Islet precursor cell (in vitro differentiated cells): ENCODE measurements at regions not wholly inside any gene's neighbourhood (a gene's known extent, or its start where the extent isn't known, plus 50 kb on each side); places are given as distances from the start of the nearest gene placed in this dataset.
"Not testable (repeated sequence)": the region's sequence is repeated elsewhere in the genome, so short reads cannot be mapped to it uniquely, and the experiment has no call there.

Experiments used
- DNase-seq: peaks from one replicate; pipeline ENCODE4 v3.0.0-alpha.2; 2018

DNA sequence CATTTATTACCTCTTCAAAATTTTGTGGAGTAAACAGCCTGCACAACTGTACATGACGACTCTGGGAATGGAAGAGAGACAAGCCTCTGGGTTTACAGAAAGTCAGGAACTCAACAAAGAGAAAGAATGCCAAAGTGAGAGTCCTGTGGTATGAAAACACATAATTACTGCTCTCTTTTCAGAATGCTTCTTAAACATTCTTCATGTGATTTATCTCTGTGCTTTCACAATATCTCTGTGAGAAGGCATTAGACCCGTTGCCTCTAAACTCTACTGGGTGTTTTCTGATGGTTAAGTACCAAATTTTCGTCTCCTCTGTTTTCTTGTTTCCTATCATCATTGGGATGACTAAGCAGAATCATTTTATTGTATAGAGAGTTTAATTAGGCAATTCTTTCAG lies 966.6 kb upstream of the SLIT2 start:
- DNase-seq, result no peak

- DNase-seq, result no peak
Observed at GRCh38 chr4:19278665-19279064, 973.0 kb upstream of the SLIT2 start.

GRCh38 chr4:19266566-19266965 lies 985.1 kb upstream of the SLIT2 start:
- DNase-seq, result peak; percentile 69

GRCh38 chr4:19262467-19262866 lies 989.2 kb upstream of the SLIT2 start:
- no peak for DNase-seq

GRCh38 chr4:19260346-19260745 lies 991.4 kb upstream of the SLIT2 start:
- no peak for DNase-seq

GRCh38 chr4:19259920-19260319 lies 991.8 kb upstream of the SLIT2 start:
- no peak for DNase-seq

- DNase-seq, result no peak
Observed at GRCh38 chr4:19256823-19257222, 994.9 kb upstream of the SLIT2 start.

GRCh38 chr4:19254486-19254885 lies 997.2 kb upstream of the SLIT2 start:
- no peak for DNase-seq

DNA sequence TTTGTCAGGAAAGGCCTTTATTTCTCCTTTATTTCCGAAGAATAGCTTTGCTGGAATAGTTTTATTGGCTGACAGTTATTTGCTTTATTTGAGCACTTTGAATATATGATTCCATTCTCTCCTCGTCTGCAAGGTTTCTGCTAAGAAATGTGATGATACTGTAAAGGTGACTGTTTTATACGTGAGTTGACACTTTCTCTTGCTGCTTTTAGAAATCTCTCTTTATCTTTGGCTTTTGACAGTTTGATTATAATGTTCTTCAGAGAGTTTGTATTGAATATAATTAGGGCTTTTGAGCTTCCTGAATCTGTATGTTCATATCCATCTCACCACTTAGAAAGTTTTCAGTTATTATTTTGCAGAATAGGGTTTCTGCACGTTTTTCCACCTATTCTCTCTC lies 1003.7 kb upstream of the SLIT2 start:
- no peak for DNase-seq

DNA sequence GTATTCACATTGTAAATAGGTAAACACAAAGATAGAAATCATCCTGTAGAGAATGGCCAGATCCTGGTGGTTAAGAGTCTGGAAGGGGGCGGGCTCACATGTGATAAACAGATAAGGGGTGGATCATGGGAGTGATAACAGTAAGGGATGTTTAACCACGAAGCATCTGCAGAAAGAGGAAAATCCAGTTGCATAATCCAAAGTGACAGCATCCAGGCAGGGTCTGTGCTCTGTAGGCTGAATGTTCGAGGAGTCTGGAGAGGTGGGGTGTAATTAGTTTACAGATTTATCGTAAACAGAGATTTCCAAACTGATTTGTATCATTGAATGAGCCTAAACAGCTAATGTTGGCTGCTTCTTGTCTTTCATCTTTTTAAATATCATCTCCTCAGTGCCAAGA lies 1009.8 kb upstream of the SLIT2 start:
- DNase-seq, result peak; percentile 70

DNA sequence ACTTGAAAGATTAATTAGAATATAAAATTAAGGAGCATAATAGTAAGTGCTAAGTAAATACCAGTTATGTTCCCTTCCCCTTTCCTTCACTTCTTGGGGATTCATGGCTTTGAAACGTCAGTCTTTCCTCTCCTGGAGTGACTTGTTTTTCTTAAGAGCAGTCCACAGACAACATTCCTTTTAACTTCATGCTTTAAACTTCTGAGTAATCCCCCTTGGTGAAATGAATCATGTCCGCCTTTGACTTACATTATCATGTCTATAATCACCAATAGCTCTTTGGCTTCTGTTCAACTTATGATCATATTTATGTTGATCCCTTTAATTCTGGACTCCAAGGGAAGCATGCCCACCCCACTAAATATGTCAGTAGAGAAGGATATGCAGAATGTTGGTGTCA lies 1012.1 kb upstream of the SLIT2 start:
- no peak for DNase-seq

DNA sequence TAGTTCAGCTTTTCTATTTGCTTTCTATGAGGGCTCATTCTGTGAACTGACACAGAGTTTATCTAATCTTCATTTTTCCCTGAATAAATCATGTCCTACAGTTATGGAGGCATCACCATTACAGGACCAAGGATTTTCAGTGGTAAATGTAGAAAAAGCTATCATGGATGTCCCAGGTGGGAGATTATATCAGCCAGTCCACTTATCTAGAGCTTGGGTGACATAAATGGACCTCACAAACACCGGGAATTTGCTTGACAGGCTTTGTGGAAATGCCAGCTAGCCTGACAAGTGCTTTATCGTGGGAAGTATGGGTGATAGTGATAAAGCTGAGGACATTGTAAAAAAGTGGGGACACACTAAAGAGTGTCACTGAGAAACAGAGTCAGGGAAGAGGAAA lies 1015.2 kb upstream of the SLIT2 start:
- DNase-seq, result no peak

GRCh38 chr4:19230906-19231545 lies 1020.7 kb upstream of the SLIT2 start:
- no peak for DNase-seq

DNA sequence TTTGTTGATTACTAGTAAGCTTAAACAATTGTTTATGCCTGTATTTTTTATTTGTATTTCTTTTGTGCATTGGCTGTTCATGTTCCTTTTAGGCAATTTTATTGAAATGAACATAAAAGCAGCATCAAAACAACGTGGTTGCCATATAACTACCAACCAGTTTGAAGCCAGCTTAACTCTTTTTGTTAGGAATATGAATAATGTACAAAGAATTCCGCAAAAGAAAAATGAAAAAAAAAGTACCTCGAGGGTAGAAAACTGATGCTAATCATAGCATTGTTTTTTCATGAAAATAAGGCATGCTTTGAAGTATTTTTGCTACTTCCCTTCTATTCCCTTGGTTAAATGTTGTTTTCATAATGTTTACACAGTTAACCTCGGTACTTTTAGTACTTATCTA lies 1024.0 kb upstream of the SLIT2 start:
- no peak for DNase-seq

- no peak for DNase-seq
Observed at GRCh38 chr4:19224820-19225219, 1026.9 kb upstream of the SLIT2 start.

GRCh38 chr4:19216476-19216875 lies 1035.2 kb upstream of the SLIT2 start:
- no peak for DNase-seq

DNA sequence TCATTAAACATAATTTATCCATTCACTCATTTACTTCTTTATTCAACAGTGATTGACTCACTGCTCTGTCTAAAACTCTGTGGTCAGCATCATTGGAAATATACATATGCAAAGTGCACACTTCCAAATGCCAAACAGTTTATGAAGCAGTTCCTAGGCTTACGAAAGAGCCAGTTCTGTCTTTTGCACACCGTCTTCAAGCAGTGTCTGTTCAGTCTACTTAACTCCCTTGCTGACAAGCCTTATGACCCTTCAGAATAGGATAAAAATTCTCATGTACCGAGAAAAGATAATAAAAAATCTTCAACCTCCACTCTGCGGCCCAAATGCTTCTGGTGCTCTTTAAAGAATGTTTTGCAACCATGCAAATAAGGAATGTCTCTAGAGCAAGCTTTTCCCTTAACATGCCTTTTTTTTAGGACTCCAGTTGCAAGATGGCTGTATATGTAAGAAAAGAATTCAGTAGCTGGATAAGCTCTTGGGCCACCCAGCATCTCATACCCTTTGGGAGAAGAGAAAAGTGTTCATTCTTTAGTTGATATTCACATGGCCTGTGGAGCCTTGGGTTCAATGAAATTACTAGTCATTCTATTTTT lies 1037.0 kb upstream of the SLIT2 start:
- no peak for DNase-seq

DNA sequence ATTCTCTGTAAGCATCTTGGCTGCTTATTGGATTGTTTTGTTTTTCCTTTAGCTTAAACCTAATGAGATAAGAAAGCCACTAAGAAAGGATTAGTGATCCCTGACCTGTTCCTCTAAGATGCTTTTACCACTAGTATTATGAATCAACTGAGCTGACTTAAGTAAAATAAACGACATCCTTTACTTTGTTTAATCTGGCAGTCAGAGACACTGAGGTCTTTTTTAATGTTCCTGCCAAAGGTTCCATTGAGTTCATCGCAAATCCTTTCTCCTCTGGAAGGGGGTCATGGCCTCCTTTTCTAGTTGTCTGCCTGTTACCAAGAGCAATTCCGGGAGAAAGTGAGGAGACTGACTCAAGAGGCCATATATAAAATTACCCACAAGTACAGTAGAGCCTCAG lies 1038.3 kb upstream of the SLIT2 start:
- no peak for DNase-seq

- no peak for DNase-seq
Observed at GRCh38 chr4:19205853-19206252, 1045.9 kb upstream of the SLIT2 start.

DNA sequence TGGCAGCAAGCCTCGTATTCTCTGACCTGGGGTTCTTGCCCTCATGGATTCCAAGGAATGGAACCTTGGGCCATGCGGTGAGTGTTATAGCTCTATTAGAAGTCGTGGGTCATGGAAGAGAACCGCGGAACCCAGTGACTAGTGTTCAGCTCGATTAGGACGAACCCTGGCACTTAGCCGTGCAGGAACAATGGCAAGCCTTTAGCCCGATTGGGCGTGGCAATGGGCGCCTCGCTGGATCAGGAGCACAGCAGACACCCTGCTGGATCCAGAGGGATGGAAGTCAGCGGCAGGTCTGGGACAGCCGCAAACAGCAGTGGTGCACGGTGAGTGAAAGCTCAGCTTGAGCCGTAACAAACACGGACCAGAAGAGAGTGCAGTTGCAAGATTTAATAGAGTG lies 1053.9 kb upstream of the SLIT2 start:
- not testable (repeated sequence) for DNase-seq

DNA sequence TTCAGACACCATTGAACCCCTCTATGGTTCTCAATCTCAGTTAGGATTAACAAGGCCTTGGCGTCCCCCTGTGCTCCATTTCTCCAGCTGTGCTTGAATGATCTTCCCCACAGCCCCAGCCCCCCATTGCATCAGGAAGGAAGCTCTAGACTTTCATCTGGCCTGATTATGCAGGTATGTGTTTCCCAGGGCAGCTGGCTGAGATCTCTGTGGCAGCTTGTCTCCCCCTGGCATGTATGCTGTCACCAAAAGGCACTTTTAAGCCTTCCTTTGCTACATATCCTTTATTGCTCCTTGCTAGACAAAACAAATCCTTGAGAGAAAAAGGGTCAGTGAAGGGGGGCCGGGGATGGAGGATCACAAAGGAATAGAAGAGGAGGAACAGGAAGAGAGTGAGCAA lies 1056.0 kb upstream of the SLIT2 start:
- peak; percentile 67 for DNase-seq

- DNase-seq, result no peak
Observed at GRCh38 chr4:19194672-19195071, 1057.0 kb upstream of the SLIT2 start.

GRCh38 chr4:19193274-19193981 lies 1058.3 kb upstream of the SLIT2 start:
- no peak for DNase-seq

- no peak for DNase-seq
Observed at GRCh38 chr4:19191979-19192650, 1059.6 kb upstream of the SLIT2 start.
